DND-41 (cell line): ENCODE measurements at regions not wholly inside any gene's neighbourhood (a gene's known extent, or its start where the extent isn't known, plus 50 kb on each side); places are given as distances from the start of the nearest gene placed in this dataset.

ENCODE experiments used
- CTCF ChIP-seq: IDR thresholded peaks from 2 replicates; pipeline ENCODE4 v1.5.1; 2012; ENCODE audit warnings: borderline replicate concordance, low read length, moderate library complexity, mild to moderate bottlenecking; ENCODE audit not compliant: poor library complexity, severe bottlenecking; ENCODE audit errors: extremely low read depth
- EZH2 ChIP-seq: IDR thresholded peaks from 3 replicates; pipeline ENCODE4 v1.6.1; 2012; ENCODE audit warnings: borderline replicate concordance, low read depth, mild to moderate bottlenecking, moderate library complexity, low read length, inconsistent platforms; ENCODE audit not compliant: severe bottlenecking

- TF ChIP-seq CTCF: no peak
- no peak for TF ChIP-seq EZH2
These were observed 181.7 kb upstream of the CHRNA7 start for GRCh38 chr15:31848621-31849020.
